Endothelial cell of umbilical vein (primary cell): ENCODE measurements at regions not wholly inside any gene's neighbourhood (a gene's known extent, or its start where the extent isn't known, plus 50 kb on each side); places are given as distances from the start of the nearest gene placed in this dataset.

Experiments used
- BruUV-seq: library from RNA; stranded (reverse); fragments of 400-500 nt; replicated peaks from 2 replicates; lab custom pipeline; 2021; lab: Mats Ljungman, UMichigan
- CTCF ChIA-PET: fragments of 300-600, 350-600 bp; sonication (Branson Sonifier 250); formaldehyde crosslinking; loops from one replicate; lab custom pipeline; 2021; ENCODE audit warnings: antibody characterized with exemption, inconsistent platforms; lab: Charles Lee
- POLR2A ChIA-PET: fragments of 300-600, 350-600 bp; sonication (Branson Sonifier 250); formaldehyde crosslinking; loops from one replicate; lab custom pipeline; 2021; ENCODE audit warnings: antibody characterized with exemption, inconsistent platforms; lab: Charles Lee
- DNase-seq: peaks from one replicate; pipeline ENCODE4 v3.0.0-alpha.2; 2011; ENCODE audit warnings: low read depth, low spot score
- FAIRE-seq: peaks from 2 replicates; lab custom pipeline; 2011; peaks lifted over from hg19 to GRCh38; lab: Jason Lieb, UNC
- H2AFZ ChIP-seq: 2 replicates; pipeline ENCODE4 v1.6.0; 2012; ENCODE audit warnings: low read depth, low read length, control low read depth, inconsistent platforms
- H3K27ac ChIP-seq: 2 replicates; pipeline ENCODE4 v1.5.1; 2011; ENCODE audit warnings: low read depth, mild to moderate bottlenecking, control low read depth, low read length, moderate library complexity; ENCODE audit not compliant: insufficient read depth
- H3K27me3 ChIP-seq, 2 experiments: 2 replicates each; pipeline versions ENCODE4 v1.6.0 to v1.6.1; 2011; ENCODE audit warnings: low read length in 2 of 2, mixed read lengths in 1 of 2; ENCODE audit not compliant: control insufficient read depth in 2 of 2, insufficient read depth in 2 of 2
- H3K36me3 ChIP-seq, 2 experiments: 2 replicates in 1 of 2; 3 replicates in 1 of 2; pipeline ENCODE4 v1.5.1; 2011; ENCODE audit warnings: low read length in 2 of 2, mild to moderate bottlenecking in 1 of 2, moderate library complexity in 1 of 2; ENCODE audit not compliant: control insufficient read depth in 2 of 2, insufficient read depth in 2 of 2; ENCODE audit errors: extremely low read depth in 1 of 2
- H3K4me1 ChIP-seq: 3 replicates; pipeline ENCODE4 v1.5.1; 2011; ENCODE audit warnings: mild to moderate bottlenecking, low read length; ENCODE audit not compliant: control insufficient read depth, insufficient read depth; ENCODE audit errors: extremely low read depth
- H3K4me2 ChIP-seq: 2 replicates; pipeline ENCODE4 v1.6.1; 2011; ENCODE audit warnings: low read length, control low read depth, mixed read lengths; ENCODE audit not compliant: insufficient read depth
- H3K4me3 ChIP-seq, 3 experiments: fragments of 200-600 bp in 1 of 3; sonication (generic), shearing (Covaris generic) in 1 of 3; replicated peaks in 1 of 3; 2 replicates each; pipeline ENCODE4 v1.5.1; 2011 to 2016; ENCODE audit warnings: control low read depth in 3 of 3, low read length in 3 of 3, mild to moderate bottlenecking in 2 of 3, inconsistent platforms in 1 of 3, low read depth in 1 of 3, moderate library complexity in 1 of 3; ENCODE audit not compliant: insufficient read depth in 1 of 3
- H3K79me2 ChIP-seq: 2 replicates; pipeline ENCODE4 v1.6.0; 2012; ENCODE audit warnings: low read length, inconsistent platforms; ENCODE audit not compliant: control insufficient read depth, insufficient read depth
- H3K9ac ChIP-seq: replicated peaks from 2 replicates; pipeline ENCODE3; 2011; ENCODE audit warnings: low read length, control low read depth; ENCODE audit not compliant: insufficient read depth; ENCODE audit errors: extremely low read depth
- H3K9me1 ChIP-seq: replicated peaks from 3 replicates; pipeline ENCODE4 v1.6.0; 2011; ENCODE audit warnings: mild to moderate bottlenecking, low read length; ENCODE audit not compliant: control insufficient read depth, insufficient read depth; ENCODE audit errors: extremely low read depth
- H3K9me3 ChIP-seq: replicated peaks from 2 replicates; pipeline ENCODE4 v1.5.1; 2012; ENCODE audit warnings: low read length, inconsistent platforms; ENCODE audit not compliant: control insufficient read depth, insufficient read depth
- H4K20me1 ChIP-seq: replicated peaks from 2 replicates; pipeline ENCODE3; 2011; ENCODE audit warnings: mild to moderate bottlenecking, low read length; ENCODE audit not compliant: control insufficient read depth, insufficient read depth; ENCODE audit errors: extremely low read depth
- EZH2 ChIP-seq: IDR thresholded peaks from 2 replicates; pipeline ENCODE4 v1.6.1; 2012; ENCODE audit warnings: borderline replicate concordance, low read depth, mild to moderate bottlenecking, moderate library complexity, low read length, inconsistent platforms; ENCODE audit not compliant: severe bottlenecking
- FOS ChIP-seq: IDR thresholded peaks from 2 replicates; pipeline ENCODE4 v1.6.1; 2011; ENCODE audit warnings: mild to moderate bottlenecking, low read length, moderate library complexity, borderline replicate concordance; ENCODE audit not compliant: insufficient read depth
- GATA2 ChIP-seq: IDR thresholded peaks from 2 replicates; pipeline ENCODE4 v1.7.0; 2011; ENCODE audit warnings: low read depth, mild to moderate bottlenecking, moderate library complexity, mixed read lengths, low read length; ENCODE audit not compliant: insufficient read length, insufficient read depth
- JUN ChIP-seq: IDR thresholded peaks from 2 replicates; pipeline ENCODE4 v1.6.1; 2011; ENCODE audit warnings: borderline replicate concordance, low read depth; ENCODE audit not compliant: insufficient read length, insufficient read depth
- MAX ChIP-seq: IDR thresholded peaks from 2 replicates; pipeline ENCODE4 v1.6.1; 2011; ENCODE audit not compliant: insufficient read depth, insufficient read length
- MYC ChIP-seq: IDR thresholded peaks from one replicate; pipeline ENCODE4 v1.6.1; 2011; ENCODE audit warnings: mild to moderate bottlenecking, low read depth, low read length
- POLR2A ChIP-seq: IDR thresholded peaks from 2 replicates; pipeline ENCODE4 v1.6.1; 2012; ENCODE audit warnings: low read depth, mild to moderate bottlenecking, control low read depth, low read length
- POLR2AphosphoS5 ChIP-seq: IDR thresholded peaks from 2 replicates; pipeline ENCODE4 v1.6.1; 2012; ENCODE audit warnings: low read depth, mild to moderate bottlenecking, control low read depth, low read length, moderate library complexity; ENCODE audit not compliant: insufficient read depth
- dilution Hi-C: fragments of 300-500 bp; cut with MboI; formaldehyde crosslinking; loops from one replicate; pipeline ENCODE4 v1.15.0; 2019; ENCODE audit warnings: low sequenced_read_pairs; ENCODE audit not compliant: extremely low pct_ligation_motif_present
- intact Hi-C: fragments of 100-400 bp; cut with micrococcal nuclease; formaldehyde crosslinking; loops from one replicate; pipeline ENCODE4 v1.10.0; 2022
- TF ChIP-seq, protein P1 (sequence below), 2 donors: IDR thresholded peaks; 1 replicate in 1 of 2; 2 replicates in 1 of 2; pipeline ENCODE4 v1.5.1; 2011; ENCODE audit warnings: low read length in 2 of 2, mild to moderate bottlenecking in 2 of 2, moderate library complexity in 2 of 2, control low read depth in 1 of 2, inconsistent platforms in 1 of 2, low read depth in 1 of 2; ENCODE audit not compliant: insufficient read depth in 1 of 2; ENCODE audit errors: extremely low read depth in 1 of 2

GRCh38 chr12:17593715-17594406 is 496.1 kb downstream of the RERGL start:
- H3K9ac ChIP-seq, result no peak overlapping the region
- no peak overlapping the region for H3K4me3 ChIP-seq
- POLR2A ChIA-PET, result no interaction called here
- no peaks in the 10 kb centered on the region for H4K20me1 ChIP-seq
- H3K36me3 ChIP-seq, result no peaks in the 10 kb centered on the region
- no peaks in the 10 kb centered on the region for H3K9me1 ChIP-seq
- DNase-seq, result no peak
- H3K4me1 ChIP-seq, result no peaks in the 10 kb centered on the region
- intact Hi-C loops (no loop called here), dilution Hi-C loops (no loop called here)
- FAIRE-seq, result no peak
- TF ChIP-seq FOS (no peak), JUN (no peak), MAX (no peak), GATA2 (no peak), POLR2A (no peak), EZH2 (no peak), POLR2AphosphoS5 (no peak), MYC (no peak)
- TF ChIP-seq, protein P1, sequence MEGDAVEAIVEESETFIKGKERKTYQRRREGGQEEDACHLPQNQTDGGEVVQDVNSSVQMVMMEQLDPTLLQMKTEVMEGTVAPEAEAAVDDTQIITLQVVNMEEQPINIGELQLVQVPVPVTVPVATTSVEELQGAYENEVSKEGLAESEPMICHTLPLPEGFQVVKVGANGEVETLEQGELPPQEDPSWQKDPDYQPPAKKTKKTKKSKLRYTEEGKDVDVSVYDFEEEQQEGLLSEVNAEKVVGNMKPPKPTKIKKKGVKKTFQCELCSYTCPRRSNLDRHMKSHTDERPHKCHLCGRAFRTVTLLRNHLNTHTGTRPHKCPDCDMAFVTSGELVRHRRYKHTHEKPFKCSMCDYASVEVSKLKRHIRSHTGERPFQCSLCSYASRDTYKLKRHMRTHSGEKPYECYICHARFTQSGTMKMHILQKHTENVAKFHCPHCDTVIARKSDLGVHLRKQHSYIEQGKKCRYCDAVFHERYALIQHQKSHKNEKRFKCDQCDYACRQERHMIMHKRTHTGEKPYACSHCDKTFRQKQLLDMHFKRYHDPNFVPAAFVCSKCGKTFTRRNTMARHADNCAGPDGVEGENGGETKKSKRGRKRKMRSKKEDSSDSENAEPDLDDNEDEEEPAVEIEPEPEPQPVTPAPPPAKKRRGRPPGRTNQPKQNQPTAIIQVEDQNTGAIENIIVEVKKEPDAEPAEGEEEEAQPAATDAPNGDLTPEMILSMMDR (IDR thresholded peaks at IDR 0.05; ENCODE audit: extremely low read depth in 1 of 2, insufficient read depth in 1 of 2, low read depth in 1 of 2, low read length in 2 of 2), result no peak
- no peaks in the 10 kb centered on the region for H3K27me3 ChIP-seq
- no peak overlapping the region for H3K27ac ChIP-seq
- H3K9me3 ChIP-seq, result no peaks in the 10 kb centered on the region
- H2AFZ ChIP-seq, result no peak overlapping the region
- CTCF ChIA-PET, result interaction anchor here (2.0 kb wide), 1 partner anchor 47 kb away, joined by 4 read pairs; no protein-coding TSS in a partner anchor
- BruUV-seq, result no TSS peak
- H3K79me2 ChIP-seq, result no peaks in the 10 kb centered on the region
- H3K4me2 ChIP-seq, result no peak overlapping the region
